HEK293T (cell line): ENCODE measurements at regions not wholly inside any gene's neighbourhood (a gene's known extent, or its start where the extent isn't known, plus 50 kb on each side); places are given as distances from the start of the nearest gene placed in this dataset.
A peak's percentile ranks its signal among the peaks of the same experiment; 100 is the strongest.

Experiments used
- CTCF ChIA-PET: fragments of 350-600 bp; formaldehyde crosslinking; extraction: SDS; loops from one replicate; lab custom pipeline; 2021; ENCODE audit warnings: antibody characterized with exemption, inconsistent platforms; lab: Yijun Ruan, JAX
- POLR2A ChIA-PET: fragments of 350-600 bp; formaldehyde crosslinking; extraction: SDS; loops from one replicate; lab custom pipeline; 2020; ENCODE audit warnings: antibody characterized with exemption, inconsistent platforms; lab: Yijun Ruan, JAX
- DNase-seq: peaks from one replicate; pipeline ENCODE4 v3.0.0; 2012; ENCODE audit warnings: mixed read lengths; ENCODE audit errors: extremely low spot score
- ARNT ChIP-seq: fragments of 450-650 bp; IDR thresholded peaks from 2 replicates; pipeline ENCODE4 v1.6.1; 2017; ENCODE audit warnings: mild to moderate bottlenecking
- BHLHE40 ChIP-seq: fragments of 450-650 bp; IDR thresholded peaks from 2 replicates; pipeline ENCODE4 v1.6.1; 2016; ENCODE audit warnings: mild to moderate bottlenecking, moderate library complexity, borderline replicate concordance
- CTBP1 ChIP-seq: fragments of 450-650 bp; IDR thresholded peaks from 2 replicates; pipeline ENCODE4 v1.6.1; 2016; ENCODE audit warnings: borderline replicate concordance
- ELF4 ChIP-seq: fragments of 450-650 bp; IDR thresholded peaks from 2 replicates; pipeline ENCODE4 v1.6.1; 2017; ENCODE audit warnings: antibody characterized with exemption
- FOXA1 ChIP-seq: fragments of 450-650 bp; IDR thresholded peaks from 2 replicates; pipeline ENCODE4 v1.6.1; 2016; ENCODE audit warnings: mild to moderate bottlenecking
- FOXK2 ChIP-seq: fragments of 450-650 bp; IDR thresholded peaks from 2 replicates; pipeline ENCODE4 v1.6.1; 2016; ENCODE audit warnings: mild to moderate bottlenecking
- FOXM1 ChIP-seq: fragments of 450-650 bp; IDR thresholded peaks from 2 replicates; pipeline ENCODE4 v1.6.1; 2017; ENCODE audit warnings: mild to moderate bottlenecking, borderline replicate concordance
- HDGF ChIP-seq: fragments of 450-650 bp; IDR thresholded peaks from 2 replicates; pipeline ENCODE4 v1.6.1; 2017; ENCODE audit warnings: antibody characterized with exemption, borderline replicate concordance
- L3MBTL2 ChIP-seq: fragments of 450-650 bp; conservative IDR thresholded peaks from 2 replicates; pipeline ENCODE4 v1.6.1; 2016; ENCODE audit warnings: mild to moderate bottlenecking
- LEF1 ChIP-seq: fragments of 450-650 bp; IDR thresholded peaks from 2 replicates; pipeline ENCODE4 v1.6.1; 2017; ENCODE audit warnings: mild to moderate bottlenecking, borderline replicate concordance
- NFRKB ChIP-seq: fragments of 450-650 bp; IDR thresholded peaks from 2 replicates; pipeline ENCODE4 v1.6.1; 2016; ENCODE audit warnings: mild to moderate bottlenecking, moderate library complexity
- PKNOX1 ChIP-seq: fragments of 450-650 bp; IDR thresholded peaks from 2 replicates; pipeline ENCODE4 v1.6.1; 2016
- SP1 ChIP-seq: fragments of 450-650 bp; IDR thresholded peaks from 2 replicates; pipeline ENCODE4 v1.6.1; 2017
- SUZ12 ChIP-seq: fragments of 450-650 bp; IDR thresholded peaks from 2 replicates; pipeline ENCODE4 v1.6.1; 2016; ENCODE audit warnings: mild to moderate bottlenecking
- TARDBP ChIP-seq: fragments of 450-650 bp; IDR thresholded peaks from 2 replicates; pipeline ENCODE4 v1.6.1; 2016
- ZNF384 ChIP-seq: fragments of 450-650 bp; IDR thresholded peaks from 2 replicates; pipeline ENCODE4 v1.6.1; 2016

- TF ChIP-seq HDGF, result no peak
- CTCF ChIA-PET, result interaction anchor here (0.6 kb wide), 1 partner anchor 48 kb away, joined by 4 read pairs; no protein-coding TSS in a partner anchor
- POLR2A ChIA-PET, result no interaction called here
- DNase-seq, result no peak
These were observed 50.9 kb upstream of the A1CF start for GRCh38 chr10:50936335-50936734.

- ChIA-PET POLR2A (no interaction called here), CTCF (no interaction called here)
- TF ChIP-seq NFRKB, result no peak
- TF ChIP-seq CTBP1, result no peak
- no peak for TF ChIP-seq TARDBP
- TF ChIP-seq SP1, result no peak
- no peak for TF ChIP-seq ZNF384
- TF ChIP-seq ELF4, result no peak
- peak; percentile 51 for DNase-seq
These were observed 51.9 kb upstream of the A1CF start for GRCh38 chr10:50937230-50937907.

GRCh38 chr10:50941629-50942028 is 56.2 kb upstream of the A1CF start:
- TF ChIP-seq CTBP1 (no peak), L3MBTL2 (no peak), SP1 (no peak), PKNOX1 (no peak)
- no peak for DNase-seq
- CTCF ChIA-PET, result no interaction called here
- POLR2A ChIA-PET, result no interaction called here

- TF ChIP-seq HDGF, result no peak
- CTCF ChIA-PET, result no interaction called here
- no peak for DNase-seq
- POLR2A ChIA-PET, result no interaction called here
These were observed 61.8 kb upstream of the A1CF start for GRCh38 chr10:50946991-50947781.

- CTCF ChIA-PET, result interaction anchor here (1.2 kb wide), 1 partner anchor 689 kb away, joined by 3 read pairs; no protein-coding TSS in a partner anchor
- POLR2A ChIA-PET, result no interaction called here
- no peak for TF ChIP-seq FOXM1
- TF ChIP-seq SP1, result no peak
- TF ChIP-seq TARDBP, result no peak
- no peak for TF ChIP-seq FOXA1
- TF ChIP-seq FOXK2, result no peak
- TF ChIP-seq HDGF, result no peak
- TF ChIP-seq L3MBTL2, result no peak
- no peak for TF ChIP-seq ELF4
- TF ChIP-seq PKNOX1, result no peak
- TF ChIP-seq ARNT, result no peak
- no peak for TF ChIP-seq CTBP1
- TF ChIP-seq SUZ12, result no peak
- no peak for TF ChIP-seq BHLHE40
- no peak for TF ChIP-seq LEF1
- no peak for TF ChIP-seq ZNF384
- no peak for TF ChIP-seq NFRKB
- no peak for DNase-seq
These were observed 65.9 kb upstream of the A1CF start for GRCh38 chr10:50951365-50951764.

GRCh38 chr10:50961297-50961696 is 75.9 kb upstream of the A1CF start:
- ChIA-PET POLR2A (no interaction called here), CTCF (interaction anchor here (1.1 kb wide), 1 partner anchor 9 kb away, joined by 3 read pairs; no protein-coding TSS in a partner anchor)
- TF ChIP-seq ARNT (no peak), FOXK2 (no peak), FOXA1 (no peak), PKNOX1 (no peak), CTBP1 (no peak), ZNF384 (no peak), TARDBP (no peak), L3MBTL2 (no peak)
- DNase-seq, result no peak

GRCh38 chr10:50963063-50963462 is 77.6 kb upstream of the A1CF start:
- ChIA-PET CTCF (no interaction called here), POLR2A (no interaction called here)
- DNase-seq, result no peak
- no peak for TF ChIP-seq PKNOX1
- no peak for TF ChIP-seq SUZ12
- no peak for TF ChIP-seq SP1
- TF ChIP-seq FOXM1, result no peak
- no peak for TF ChIP-seq FOXK2
- no peak for TF ChIP-seq TARDBP
- TF ChIP-seq L3MBTL2, result no peak
- TF ChIP-seq NFRKB, result no peak
- no peak for TF ChIP-seq ELF4
- no peak for TF ChIP-seq BHLHE40
- no peak for TF ChIP-seq HDGF
- TF ChIP-seq LEF1, result no peak
- no peak for TF ChIP-seq CTBP1
